ENCODE measurements at regions not wholly inside any gene's neighbourhood (a gene's known extent, or its start where the extent isn't known, plus 50 kb on each side); places are given as distances from the start of the nearest gene placed in this dataset.

- H3K27me3 ChIP-seq = no peaks in the 10 kb centered on the region
- H3K27ac ChIP-seq = no peak overlapping the region
- TF ChIP-seq CTCF (IDR thresholded peaks at IDR 0.05) = no peak
- DNase-seq = no peak
- H3K36me3 ChIP-seq = no peaks in the 10 kb centered on the region
- H3K9me3 ChIP-seq = peaks cover 0 to 3% (median 0%) of the 10 kb centered on the region in 3 donors
- H3K4me3 ChIP-seq = no peak overlapping the region
- peaks cover 0 to 4% (median 3%) of the 10 kb centered on the region in 4 donors for H3K4me1 ChIP-seq
- intact Hi-C loops (cut with DNase I; ENCODE audit: low total_unique reads) = no loop called here
Measured at GRCh38 chr6:81396916-81397315, 355.6 kb downstream of the TENT5A start.

GRCh38 chr6:81387163-81387562 is 365.3 kb downstream of the TENT5A start:
- intact Hi-C loops (cut with DNase I; ENCODE audit: low total_unique reads) = no loop called here
- Histone ChIP-seq H3K4me1 (peaks cover 0 to 7% (median 0%) of the 10 kb centered on the region in 4 donors), H3K27me3 (no peaks in the 10 kb centered on the region), H3K36me3 (no peaks in the 10 kb centered on the region), H3K9me3 (peaks cover 0 to 7% (median 0%) of the 10 kb centered on the region in 3 donors), H3K27ac (no peak overlapping the region), H3K4me3 (no peak overlapping the region)
- no peak for TF ChIP-seq CTCF (IDR thresholded peaks at IDR 0.05)
- no peak for DNase-seq

- peaks cover 0 to 7% (median 0%) of the 10 kb centered on the region in 3 donors for H3K9me3 ChIP-seq
- DNase-seq = no peak
- H3K27ac ChIP-seq = no peak overlapping the region
- no peaks in the 10 kb centered on the region for H3K36me3 ChIP-seq
- H3K4me3 ChIP-seq = no peak overlapping the region
- no peaks in the 10 kb centered on the region for H3K27me3 ChIP-seq
- H3K4me1 ChIP-seq = peaks cover 0 to 2% (median 0%) of the 10 kb centered on the region in 4 donors
- TF ChIP-seq CTCF (IDR thresholded peaks at IDR 0.05) = no peak
- intact Hi-C loops (cut with DNase I; ENCODE audit: low total_unique reads) = no loop called here
Measured at GRCh38 chr6:81384921-81385320, 367.6 kb downstream of the TENT5A start.

GRCh38 chr6:81383472-81383871 is 369.0 kb downstream of the TENT5A start:
- no peak for TF ChIP-seq CTCF (IDR thresholded peaks at IDR 0.05)
- Histone ChIP-seq H3K4me3 (no peak overlapping the region), H3K27ac (no peak overlapping the region), H3K27me3 (no peaks in the 10 kb centered on the region), H3K4me1 (no peaks in the 10 kb centered on the region), H3K36me3 (no peaks in the 10 kb centered on the region), H3K9me3 (peaks cover 0 to 7% (median 0%) of the 10 kb centered on the region in 3 donors)
- intact Hi-C loops (cut with DNase I; ENCODE audit: low total_unique reads) = no loop called here
- DNase-seq = no peak

- no peaks in the 10 kb centered on the region for H3K36me3 ChIP-seq
- H3K27me3 ChIP-seq = no peaks in the 10 kb centered on the region
- H3K27ac ChIP-seq = no peak overlapping the region
- no peak overlapping the region for H3K4me3 ChIP-seq
- TF ChIP-seq CTCF (IDR thresholded peaks at IDR 0.05) = no peak
- intact Hi-C loops (cut with DNase I; ENCODE audit: low total_unique reads) = no loop called here
- H3K4me1 ChIP-seq = no peaks in the 10 kb centered on the region
- no peak for DNase-seq
- H3K9me3 ChIP-seq = peaks cover 0 to 7% (median 0%) of the 10 kb centered on the region in 3 donors
Measured at GRCh38 chr6:81382852-81383251, 369.6 kb downstream of the TENT5A start.

GRCh38 chr6:81381382-81381916 is 371.0 kb downstream of the TENT5A start:
- no peak for TF ChIP-seq CTCF (IDR thresholded peaks at IDR 0.05)
- no peak overlapping the region for H3K27ac ChIP-seq
- intact Hi-C loops (cut with DNase I; ENCODE audit: low total_unique reads) = no loop called here
- no peaks in the 10 kb centered on the region for H3K27me3 ChIP-seq
- H3K36me3 ChIP-seq = no peaks in the 10 kb centered on the region
- peaks cover 0 to 2% (median 0%) of the 10 kb centered on the region in 3 donors for H3K9me3 ChIP-seq
- H3K4me1 ChIP-seq = no peaks in the 10 kb centered on the region
- no peak overlapping the region for H3K4me3 ChIP-seq
- DNase-seq = no peak
